KMS-11 (cell line): ENCODE measurements at regions not wholly inside any gene's neighbourhood (a gene's known extent, or its start where the extent isn't known, plus 50 kb on each side); places are given as distances from the start of the nearest gene placed in this dataset.
"Not testable (repeated sequence)": the region's sequence is repeated elsewhere in the genome, so short reads cannot be mapped to it uniquely, and the experiment has no call there.

Experiments
- H2AFZ ChIP-seq: fragments of 200-600 bp; sonication (generic); 2 replicates; pipeline ENCODE4 v1.6.1; 2016; ENCODE audit warnings: antibody characterized with exemption, mixed run types, low read depth
- H3K27ac ChIP-seq: fragments of 200-600 bp; sonication (generic); 2 replicates; pipeline ENCODE4 v1.6.1; 2016; ENCODE audit warnings: mild to moderate bottlenecking, mixed run types
- H3K27me3 ChIP-seq: fragments of 200-600 bp; sonication (generic); 2 replicates; pipeline ENCODE4 v1.6.1; 2017; ENCODE audit warnings: mild to moderate bottlenecking, low read depth, mixed run types, moderate library complexity; ENCODE audit not compliant: insufficient read depth
- H3K36me3 ChIP-seq: fragments of 200-600 bp; sonication (generic); 2 replicates; pipeline ENCODE4 v1.6.1; 2017; ENCODE audit warnings: mild to moderate bottlenecking, mixed run types; ENCODE audit not compliant: insufficient read depth
- H3K4me1 ChIP-seq: fragments of 200-600 bp; sonication (generic); 2 replicates; pipeline ENCODE4 v1.6.1; 2016; ENCODE audit warnings: mild to moderate bottlenecking, low read depth, mixed run types; ENCODE audit not compliant: poor library complexity, severe bottlenecking
- H3K4me2 ChIP-seq: fragments of 200-600 bp; sonication (generic); 2 replicates; pipeline ENCODE4 v1.7.0; 2016; ENCODE audit warnings: mild to moderate bottlenecking, mixed run types
- H3K4me3 ChIP-seq: fragments of 200-600 bp; sonication (generic); IDR thresholded peaks from 2 replicates; pipeline ENCODE4 v1.6.1; 2017; ENCODE audit warnings: low read depth, low read length, mixed read lengths; ENCODE audit not compliant: insufficient read depth
- H3K79me2 ChIP-seq: fragments of 200-600 bp; sonication (generic); 2 replicates; pipeline ENCODE4 v1.6.1; 2016; ENCODE audit warnings: low read depth, mixed run types; ENCODE audit not compliant: insufficient read depth
- H3K9ac ChIP-seq: fragments of 200-600 bp; sonication (generic); 2 replicates; pipeline ENCODE4 v1.6.1; 2016; ENCODE audit warnings: mild to moderate bottlenecking, mixed run types
- H4K20me1 ChIP-seq: fragments of 200-600 bp; sonication (generic); 2 replicates; pipeline ENCODE4 v1.6.1; 2016; ENCODE audit warnings: mild to moderate bottlenecking, mixed run types; ENCODE audit not compliant: insufficient read depth
- CTCF ChIP-seq: fragments of 200-600 bp; sonication (generic); conservative IDR thresholded peaks from 2 replicates; pipeline ENCODE4 v1.6.1; 2017; ENCODE audit warnings: low read depth, mild to moderate bottlenecking, antibody characterized with exemption, low read length, moderate library complexity, mixed read lengths

GRCh38 chr5:68110264-68110663 is 105.3 kb upstream of the PIK3R1 start:
- no peaks in the 10 kb centered on the region for H3K79me2 ChIP-seq
- H3K4me3 ChIP-seq = no peak overlapping the region
- H4K20me1 ChIP-seq = no peaks in the 10 kb centered on the region
- no peaks in the 10 kb centered on the region for H3K4me1 ChIP-seq
- no peak overlapping the region for H3K27ac ChIP-seq
- no peak overlapping the region for H2AFZ ChIP-seq
- no peaks in the 10 kb centered on the region for H3K36me3 ChIP-seq
- no peaks in the 10 kb centered on the region for H3K27me3 ChIP-seq
- H3K4me2 ChIP-seq = no peak overlapping the region
- no peak overlapping the region for H3K9ac ChIP-seq
- no peak for TF ChIP-seq CTCF

GRCh38 chr5:68104217-68104616 is 111.3 kb upstream of the PIK3R1 start:
- not testable (repeated sequence) for H2AFZ ChIP-seq, H4K20me1 ChIP-seq, H3K36me3 ChIP-seq, H3K27ac ChIP-seq, H3K27me3 ChIP-seq, H3K4me1 ChIP-seq, H3K4me2 ChIP-seq, H3K9ac ChIP-seq, H3K4me3 ChIP-seq, H3K79me2 ChIP-seq

- not testable (repeated sequence) for H3K79me2 ChIP-seq, H3K27me3 ChIP-seq, H3K4me1 ChIP-seq, H4K20me1 ChIP-seq, H3K36me3 ChIP-seq, H3K4me2 ChIP-seq, H3K9ac ChIP-seq, H3K27ac ChIP-seq, H2AFZ ChIP-seq, H3K4me3 ChIP-seq
These were observed 112.3 kb upstream of the PIK3R1 start for GRCh38 chr5:68103297-68103696.

- Histone ChIP-seq H4K20me1 (no peaks in the 10 kb centered on the region), H3K36me3 (no peaks in the 10 kb centered on the region), H3K9ac (no peak overlapping the region), H3K4me3 (no peak overlapping the region), H3K27ac (no peak overlapping the region), H2AFZ (no peak overlapping the region), H3K27me3 (no peaks in the 10 kb centered on the region), H3K79me2 (no peaks in the 10 kb centered on the region), H3K4me2 (no peak overlapping the region), H3K4me1 (no peaks in the 10 kb centered on the region)
- no peak for TF ChIP-seq CTCF
These were observed 116.2 kb upstream of the PIK3R1 start for GRCh38 chr5:68099327-68099726.

- no peak overlapping the region for H3K27ac ChIP-seq
- H3K9ac ChIP-seq = no peak overlapping the region
- H3K4me2 ChIP-seq = no peak overlapping the region
- H4K20me1 ChIP-seq = no peaks in the 10 kb centered on the region
- no peak overlapping the region for H3K4me3 ChIP-seq
- no peaks in the 10 kb centered on the region for H3K36me3 ChIP-seq
- H2AFZ ChIP-seq = no peak overlapping the region
- no peak for TF ChIP-seq CTCF
- no peaks in the 10 kb centered on the region for H3K27me3 ChIP-seq
- no peaks in the 10 kb centered on the region for H3K79me2 ChIP-seq
- H3K4me1 ChIP-seq = no peaks in the 10 kb centered on the region
These were observed 121.9 kb upstream of the PIK3R1 start for GRCh38 chr5:68093455-68094159.
